Uterus (tissue), 2 donors: ENCODE measurements at regions not wholly inside any gene's neighbourhood (a gene's known extent, or its start where the extent isn't known, plus 50 kb on each side); places are given as distances from the start of the nearest gene placed in this dataset.

Experiments used
- CTCF ChIP-seq, 4 experiments: fragments of 200-600 bp in 2 of 4; fragments of 450-650 bp in 2 of 4; sonication (generic) in 2 of 4; IDR thresholded peaks; one replicate each; pipeline ENCODE4 v1.5.1; 2016 to 2019; ENCODE audit warnings: antibody characterized with exemption in 4 of 4, mild to moderate bottlenecking in 2 of 4, moderate library complexity in 1 of 4
- POLR2A ChIP-seq, 2 donors: fragments of 450-650 bp; IDR thresholded peaks; one replicate each; pipeline ENCODE4 v1.6.1; 2016; ENCODE audit warnings: antibody characterized with exemption in 2 of 2, mild to moderate bottlenecking in 1 of 2, moderate library complexity in 1 of 2

- no peak for TF ChIP-seq CTCF (IDR thresholded peaks at IDR 0.05)
- TF ChIP-seq POLR2A (IDR thresholded peaks at IDR 0.05): no peak
Observed at GRCh38 chr13:89204435-89204834, 1533.3 kb downstream of the SLITRK5 start.
